HFF-Myc (cell line): ENCODE measurements at regions not wholly inside any gene's neighbourhood (a gene's known extent, or its start where the extent isn't known, plus 50 kb on each side); places are given as distances from the start of the nearest gene placed in this dataset.

Source experiments
- DNase-seq: peaks from one replicate; pipeline ENCODE4 v3.0.0-alpha.2; 2011; ENCODE audit warnings: low read depth; ENCODE audit errors: extremely low read depth
- H3K4me3 ChIP-seq: replicated peaks from 2 replicates; pipeline ENCODE4 v1.5.1; 2011; ENCODE audit warnings: low read depth, mild to moderate bottlenecking, control low read depth, low read length
- CTCF ChIP-seq: IDR thresholded peaks from 2 replicates; pipeline ENCODE4 v1.5.1; 2012; ENCODE audit warnings: mild to moderate bottlenecking, low read depth, low read length, control low read depth; ENCODE audit errors: missing control alignments

DNA sequence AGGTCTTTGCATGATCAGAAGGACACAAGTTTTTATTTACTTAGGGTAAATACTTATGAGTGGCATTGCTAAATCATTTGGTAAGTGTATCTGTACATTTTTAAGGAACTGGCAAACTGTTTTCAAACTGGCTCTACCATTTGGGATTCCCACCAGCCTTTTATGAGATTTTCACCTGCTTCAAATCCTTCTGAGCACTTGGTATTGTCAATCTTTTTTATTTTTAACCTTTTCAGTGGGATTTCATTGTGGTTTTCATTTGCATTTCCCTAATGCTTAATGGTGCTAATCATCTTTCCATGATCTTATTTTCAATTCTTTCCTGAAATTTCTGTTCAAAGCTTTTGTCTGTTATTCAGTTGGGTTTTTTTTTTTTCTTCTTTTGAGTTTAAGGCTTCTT lies 475.6 kb downstream of the MAN2A1 start:
- DNase-seq = no peak

DNA sequence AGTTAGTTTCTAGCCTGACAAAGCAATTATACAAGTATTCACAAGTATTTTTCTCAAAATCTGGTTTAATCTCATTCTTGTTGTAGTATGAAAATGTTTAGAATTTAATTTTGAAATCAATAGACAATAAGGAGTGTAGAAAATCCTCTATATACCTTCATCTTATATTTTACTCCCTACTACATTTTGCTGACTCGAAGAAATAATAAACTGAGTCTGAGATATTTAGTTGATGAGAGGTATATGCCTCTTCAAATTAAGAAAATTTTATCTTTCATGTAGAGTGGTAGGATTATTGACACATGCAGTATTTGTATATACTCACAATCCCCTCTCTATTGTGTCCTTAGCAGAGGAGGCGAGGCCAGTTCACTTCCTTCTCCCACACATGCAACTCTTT lies 477.7 kb downstream of the MAN2A1 start:
- DNase-seq = no peak
- H3K4me3 ChIP-seq = no peak overlapping the region
- TF ChIP-seq CTCF = no peak

More for the DNA sequence above, 475.6 kb downstream of the MAN2A1 start:
- TF ChIP-seq CTCF = no peak
- no peak overlapping the region for H3K4me3 ChIP-seq

- no peak for DNase-seq
- H3K4me3 ChIP-seq = no peak overlapping the region
- TF ChIP-seq CTCF = no peak
Observed at GRCh38 chr5:110169461-110169860, 479.7 kb downstream of the MAN2A1 start.

GRCh38 chr5:110177729-110178128 lies 488.0 kb downstream of the MAN2A1 start:
- no peak overlapping the region for H3K4me3 ChIP-seq
- no peak for TF ChIP-seq CTCF
- no peak for DNase-seq

- no peak for TF ChIP-seq CTCF
- H3K4me3 ChIP-seq = no peak overlapping the region
Observed at GRCh38 chr5:110179321-110179720, 489.6 kb downstream of the MAN2A1 start.

DNA sequence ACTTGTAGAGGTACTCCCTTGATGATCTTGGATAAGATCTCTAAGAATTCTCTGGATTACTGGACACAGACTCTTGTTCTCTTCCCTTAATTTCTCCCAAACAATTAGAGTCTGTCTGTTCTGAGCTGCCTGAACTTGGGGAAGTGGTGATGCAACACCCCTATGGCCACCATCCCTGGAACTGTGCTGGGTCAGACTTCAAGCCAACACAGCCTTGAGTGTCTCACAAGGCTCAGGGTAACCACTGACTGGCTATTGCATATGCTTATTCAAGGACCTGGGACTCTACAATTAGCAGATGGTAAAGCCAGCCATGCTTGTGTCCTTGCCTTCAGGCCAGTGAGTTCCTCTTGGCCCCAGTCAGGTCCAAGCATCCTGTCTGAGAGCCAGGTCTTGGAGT lies 504.5 kb downstream of the MAN2A1 start:
- H3K4me3 ChIP-seq = no peak overlapping the region

More at GRCh38 chr5:110179321-110179720, 489.6 kb downstream of the MAN2A1 start:
- no peak for DNase-seq

More for the DNA sequence above, 504.5 kb downstream of the MAN2A1 start:
- no peak for DNase-seq
- TF ChIP-seq CTCF = no peak
